GM23248 (cell line): ENCODE measurements at regions not wholly inside any gene's neighbourhood (a gene's known extent, or its start where the extent isn't known, plus 50 kb on each side); places are given as distances from the start of the nearest gene placed in this dataset.

Source experiments
- DNase-seq: peaks from one replicate; pipeline ENCODE4 v3.0.0-alpha.2; 2015
- H2AFZ ChIP-seq: fragments of 200-600 bp; sonication (generic); 2 replicates; pipeline ENCODE4 v1.6.1; 2016; ENCODE audit warnings: antibody characterized with exemption
- H3F3A ChIP-seq: fragments of 200-600 bp; sonication (generic); 2 replicates; pipeline ENCODE4 v1.6.1; 2016; ENCODE audit warnings: mild to moderate bottlenecking, antibody characterized with exemption, mixed run types; ENCODE audit not compliant: insufficient read depth
- H3K27ac ChIP-seq: fragments of 200-600 bp; sonication (generic); 2 replicates; pipeline ENCODE4 v1.5.1; 2016; ENCODE audit warnings: mild to moderate bottlenecking
- H3K27me3 ChIP-seq: fragments of 200-600 bp; sonication (generic); replicated peaks from 2 replicates; pipeline ENCODE4 v1.6.1; 2016; ENCODE audit warnings: mild to moderate bottlenecking; ENCODE audit not compliant: insufficient read depth
- H3K36me3 ChIP-seq: fragments of 200-600 bp; sonication (generic); 2 replicates; pipeline ENCODE4 v1.6.1; 2016; ENCODE audit warnings: low read depth, mild to moderate bottlenecking
- H3K4me1 ChIP-seq: fragments of 200-600 bp; sonication (generic); 2 replicates; pipeline ENCODE4 v1.6.1; 2016; ENCODE audit warnings: mild to moderate bottlenecking; ENCODE audit not compliant: insufficient read depth
- H3K4me2 ChIP-seq: fragments of 200-600 bp; sonication (generic); one replicate; pipeline ENCODE4 v1.6.1; 2016; ENCODE audit warnings: mild to moderate bottlenecking; ENCODE audit not compliant: unreplicated experiment
- H3K4me3 ChIP-seq: fragments of 200-600 bp; sonication (generic); 2 replicates; pipeline ENCODE4 v1.5.1; 2016; ENCODE audit warnings: mild to moderate bottlenecking
- H3K79me2 ChIP-seq: fragments of 200-600 bp; sonication (generic); 2 replicates; pipeline ENCODE4 v1.6.1; 2016; ENCODE audit warnings: mild to moderate bottlenecking; ENCODE audit not compliant: insufficient read depth
- H3K9ac ChIP-seq: fragments of 200-600 bp; sonication (generic); 2 replicates; pipeline ENCODE4 v1.6.1; 2016; ENCODE audit warnings: mild to moderate bottlenecking
- H3K9me2 ChIP-seq: fragments of 200-600 bp; sonication (generic); 2 replicates; pipeline ENCODE4 v1.6.1; 2016; ENCODE audit warnings: mixed run types, mild to moderate bottlenecking, moderate library complexity; ENCODE audit not compliant: insufficient read depth
- H3K9me3 ChIP-seq: fragments of 200-600 bp; sonication (generic); one replicate; pipeline ENCODE4 v1.6.1; 2017; ENCODE audit warnings: low read depth
- H4K20me1 ChIP-seq: fragments of 200-600 bp; sonication (generic); 2 replicates; pipeline ENCODE4 v1.6.0; 2016; ENCODE audit not compliant: insufficient read depth
- EZH2 ChIP-seq: fragments of 200-600 bp; sonication (generic); IDR thresholded peaks from 2 replicates; pipeline ENCODE4 v1.6.1; 2018; ENCODE audit warnings: antibody characterized with exemption, mild to moderate bottlenecking; ENCODE audit not compliant: insufficient read depth, poor library complexity, severe bottlenecking
- EZH2phosphoT487 ChIP-seq: fragments of 200-600 bp; sonication (generic); IDR thresholded peaks from 2 replicates; pipeline ENCODE4 v1.6.1; 2018; ENCODE audit warnings: antibody characterized with exemption, moderate library complexity, mild to moderate bottlenecking, low read depth; ENCODE audit not compliant: insufficient read depth
- WGBS, 2 experiments: methylation state at CpG; one replicate each; pipeline ENCODE4 v1.1.6; 2015 to 2017; ENCODE audit warnings: low lambda C conversion rate in 2 of 2, low coverage in 1 of 2; ENCODE audit errors: missing lambda C conversion rate in 2 of 2; 5-methylcytosine and 5-hydroxymethylcytosine counted together
- in situ Hi-C: fragments of 300-500 bp; cut with MboI; formaldehyde crosslinking; loops from 2 replicates; pipeline ENCODE4 v1.15.0; 2020

DNA sequence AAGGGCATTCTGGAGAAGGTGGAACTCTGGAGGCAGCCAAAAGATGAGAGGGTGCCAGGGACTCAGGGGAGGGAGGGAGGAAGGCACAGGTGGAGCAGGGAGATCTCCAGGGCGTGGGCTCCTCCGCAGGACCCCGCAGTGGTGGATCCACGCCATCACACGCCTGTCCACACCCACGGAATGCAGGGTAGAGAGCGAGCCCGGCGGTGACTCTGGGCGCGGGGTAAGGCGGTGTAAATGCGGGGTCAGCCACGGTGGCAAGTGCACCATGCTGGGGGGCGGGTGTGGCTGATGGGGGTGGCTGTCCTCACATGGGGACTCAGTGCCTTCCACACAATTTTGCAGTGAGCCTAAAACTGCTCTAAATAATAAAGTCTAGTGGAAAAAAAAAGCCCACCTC lies 105.1 kb upstream of the TTC34 start:
- no peak for DNase-seq
- WGBS, 2 experiments = 45% methylated on average over 15 of the region's 15 CpGs
- Histone ChIP-seq H3K9ac (no peak overlapping the region), H3K9me3 (no peaks in the 10 kb centered on the region), H2AFZ (no peak overlapping the region), H3K36me3 (no peaks in the 10 kb centered on the region), H4K20me1 (no peaks in the 10 kb centered on the region), H3K27me3 (no peaks in the 10 kb centered on the region), H3K79me2 (no peaks in the 10 kb centered on the region), H3K4me1 (no peaks in the 10 kb centered on the region), H3K4me3 (no peak overlapping the region), H3F3A (no peaks in the 10 kb centered on the region), H3K9me2 (no peaks in the 10 kb centered on the region), H3K4me2 (no peak overlapping the region), H3K27ac (no peak overlapping the region)
- in situ Hi-C loops = no loop called here
- no peak for TF ChIP-seq EZH2phosphoT487
- no peak for TF ChIP-seq EZH2

DNA sequence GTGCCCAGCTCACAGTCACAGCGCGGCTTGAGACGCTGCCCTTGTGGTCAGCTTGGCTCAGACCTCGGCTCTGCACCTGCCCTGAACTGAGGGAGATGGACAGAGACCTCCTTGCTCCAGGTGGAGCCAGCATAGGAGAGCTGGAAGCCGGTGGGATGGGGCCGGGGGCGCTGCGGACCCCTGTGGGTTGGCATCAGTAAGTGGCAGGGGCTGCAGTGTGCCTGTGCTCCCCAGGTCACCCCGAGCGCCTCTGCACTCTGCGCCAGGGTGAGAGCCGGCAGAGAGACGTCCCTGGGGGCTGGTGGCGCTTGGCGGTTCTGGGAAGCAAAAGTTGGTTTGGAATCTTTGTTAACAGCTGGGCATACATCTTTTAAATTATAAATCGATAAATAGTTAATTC lies 105.6 kb upstream of the TTC34 start:
- Histone ChIP-seq H3K4me3 (no peak overlapping the region), H3K9ac (no peak overlapping the region), H4K20me1 (no peaks in the 10 kb centered on the region), H3K9me2 (no peaks in the 10 kb centered on the region), H3K27ac (no peak overlapping the region), H2AFZ (no peak overlapping the region), H3F3A (no peaks in the 10 kb centered on the region), H3K4me1 (no peaks in the 10 kb centered on the region), H3K4me2 (no peak overlapping the region), H3K9me3 (no peaks in the 10 kb centered on the region), H3K36me3 (no peaks in the 10 kb centered on the region), H3K27me3 (no peaks in the 10 kb centered on the region), H3K79me2 (no peaks in the 10 kb centered on the region)
- DNase-seq = no peak
- WGBS, 2 experiments = 52 to 60% methylated on average over 16 of the region's 16 CpGs
- in situ Hi-C loops = no loop called here
- TF ChIP-seq EZH2phosphoT487 = no peak
- TF ChIP-seq EZH2 = no peak

DNA sequence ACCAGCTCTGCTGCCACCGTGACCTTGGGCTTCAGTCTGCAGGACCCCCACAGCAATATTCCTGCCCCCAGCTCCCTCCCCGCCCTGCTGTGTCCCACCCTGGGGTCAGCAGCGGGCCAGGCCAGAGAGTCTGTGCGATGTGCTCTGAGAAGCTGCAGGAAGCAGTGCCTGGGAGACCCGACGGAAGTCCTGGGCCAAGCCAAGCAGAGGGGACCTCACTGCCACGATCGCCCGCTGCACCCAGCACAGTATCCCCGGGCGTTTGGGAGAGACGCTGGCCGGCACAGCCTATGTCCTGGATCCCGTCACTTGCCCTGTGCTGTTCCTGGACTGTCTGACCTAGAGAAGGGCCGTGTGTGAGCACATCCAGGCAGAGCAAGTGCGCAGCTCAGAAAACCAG lies 106.6 kb upstream of the TTC34 start:
- no peak overlapping the region for H3K4me3 ChIP-seq
- DNase-seq = no peak

DNA sequence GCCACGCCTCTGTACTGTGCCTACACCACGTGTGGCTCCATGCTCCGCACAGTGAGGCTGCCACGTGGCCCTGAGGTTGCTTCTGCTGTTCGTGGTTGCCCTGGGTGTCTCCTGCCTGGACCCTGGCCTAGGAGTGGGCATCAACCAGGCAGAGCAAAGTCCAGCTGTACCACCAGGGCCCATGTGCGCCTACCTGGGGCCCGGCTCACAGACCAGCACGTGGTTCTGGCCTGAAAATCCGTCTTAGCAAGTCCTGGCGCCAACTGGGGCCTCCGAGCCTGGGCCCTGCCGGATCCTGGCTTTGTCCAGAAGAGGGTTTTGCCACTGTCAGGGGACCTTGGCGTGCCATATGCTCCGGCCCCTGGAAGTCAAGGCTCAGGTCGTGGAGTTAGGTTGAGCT lies 107.1 kb upstream of the TTC34 start:
- Histone ChIP-seq H3F3A (no peaks in the 10 kb centered on the region), H3K9me3 (no peaks in the 10 kb centered on the region), H3K4me1 (no peaks in the 10 kb centered on the region), H3K4me3 (no peak overlapping the region), H3K9me2 (no peaks in the 10 kb centered on the region), H4K20me1 (no peaks in the 10 kb centered on the region), H3K27me3 (no peaks in the 10 kb centered on the region), H3K27ac (no peak overlapping the region), H2AFZ (no peak overlapping the region), H3K36me3 (no peaks in the 10 kb centered on the region), H3K9ac (no peak overlapping the region), H3K4me2 (no peak overlapping the region), H3K79me2 (no peaks in the 10 kb centered on the region)
- DNase-seq = no peak
- in situ Hi-C loops = no loop called here
- WGBS, 2 experiments = 24 to 26% methylated on average over 15 of the region's 15 CpGs
- TF ChIP-seq EZH2 (no peak), EZH2phosphoT487 (no peak)

More for the DNA sequence above, 106.6 kb upstream of the TTC34 start:
- Histone ChIP-seq H3K4me1 (no peaks in the 10 kb centered on the region), H3K9me2 (no peaks in the 10 kb centered on the region), H3K27ac (no peak overlapping the region), H4K20me1 (no peaks in the 10 kb centered on the region), H3K9ac (no peak overlapping the region), H3K9me3 (no peaks in the 10 kb centered on the region), H3K27me3 (no peaks in the 10 kb centered on the region), H3F3A (no peaks in the 10 kb centered on the region), H3K4me2 (no peak overlapping the region), H2AFZ (no peak overlapping the region), H3K36me3 (no peaks in the 10 kb centered on the region), H3K79me2 (no peaks in the 10 kb centered on the region)
- 35 to 50% methylated on average over 11 to 16 of the region's 16 CpGs for WGBS, 2 experiments
- in situ Hi-C loops = no loop called here
- no peak for TF ChIP-seq EZH2phosphoT487
- TF ChIP-seq EZH2 = no peak

DNA sequence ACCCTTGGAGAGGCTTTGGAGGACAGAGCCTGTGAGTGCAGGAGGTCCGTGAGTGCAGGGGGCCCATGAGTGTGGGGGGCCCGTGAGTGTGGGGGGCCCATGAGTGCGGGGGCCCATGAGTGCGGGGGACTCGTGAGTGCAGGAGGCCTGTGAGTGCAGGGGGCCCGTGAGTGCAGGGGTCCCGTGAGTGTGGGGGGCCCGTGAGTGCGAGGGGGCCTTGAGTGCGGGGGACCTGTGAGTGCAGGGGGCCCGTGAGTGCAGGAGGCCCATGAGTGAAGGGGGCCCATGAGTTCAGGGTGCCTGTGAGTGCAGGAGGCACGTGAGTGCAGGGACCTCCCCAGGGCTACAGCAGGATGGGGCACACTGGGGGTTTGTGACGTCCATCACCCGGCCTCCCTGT lies 108.3 kb upstream of the TTC34 start:
- H2AFZ ChIP-seq = no peak overlapping the region
- in situ Hi-C loops = no loop called here
- H3K79me2 ChIP-seq = no peaks in the 10 kb centered on the region
- no peak for DNase-seq
- H3K9me2 ChIP-seq = no peaks in the 10 kb centered on the region
- no peak for TF ChIP-seq EZH2
- no peak for TF ChIP-seq EZH2phosphoT487
- no peak overlapping the region for H3K27ac ChIP-seq
- H3F3A ChIP-seq = no peaks in the 10 kb centered on the region
- H3K4me1 ChIP-seq = no peaks in the 10 kb centered on the region
- H3K36me3 ChIP-seq = no peaks in the 10 kb centered on the region
- H3K9me3 ChIP-seq = no peaks in the 10 kb centered on the region
- no peaks in the 10 kb centered on the region for H4K20me1 ChIP-seq
- H3K27me3 ChIP-seq = no peaks in the 10 kb centered on the region
- 21 to 43% methylated on average over 4 to 14 of the region's 14 CpGs for WGBS, 2 experiments
- no peak overlapping the region for H3K4me2 ChIP-seq
- no peak overlapping the region for H3K4me3 ChIP-seq
- H3K9ac ChIP-seq = no peak overlapping the region
